Stimulated activated CD4-positive, alpha-beta T cell treated with anti-CD3 and anti-CD28 coated beads, Interleukin-2, amount 100 ng/mL, for 4 hours (primary cell): ENCODE measurements at regions not wholly inside any gene's neighbourhood (a gene's known extent, or its start where the extent isn't known, plus 50 kb on each side); places are given as distances from the start of the nearest gene placed in this dataset.

Experiments
- DNase-seq: peaks from one replicate; pipeline ENCODE4 v3.0.0-alpha.2; 2020; ENCODE audit warnings: low read depth

DNA sequence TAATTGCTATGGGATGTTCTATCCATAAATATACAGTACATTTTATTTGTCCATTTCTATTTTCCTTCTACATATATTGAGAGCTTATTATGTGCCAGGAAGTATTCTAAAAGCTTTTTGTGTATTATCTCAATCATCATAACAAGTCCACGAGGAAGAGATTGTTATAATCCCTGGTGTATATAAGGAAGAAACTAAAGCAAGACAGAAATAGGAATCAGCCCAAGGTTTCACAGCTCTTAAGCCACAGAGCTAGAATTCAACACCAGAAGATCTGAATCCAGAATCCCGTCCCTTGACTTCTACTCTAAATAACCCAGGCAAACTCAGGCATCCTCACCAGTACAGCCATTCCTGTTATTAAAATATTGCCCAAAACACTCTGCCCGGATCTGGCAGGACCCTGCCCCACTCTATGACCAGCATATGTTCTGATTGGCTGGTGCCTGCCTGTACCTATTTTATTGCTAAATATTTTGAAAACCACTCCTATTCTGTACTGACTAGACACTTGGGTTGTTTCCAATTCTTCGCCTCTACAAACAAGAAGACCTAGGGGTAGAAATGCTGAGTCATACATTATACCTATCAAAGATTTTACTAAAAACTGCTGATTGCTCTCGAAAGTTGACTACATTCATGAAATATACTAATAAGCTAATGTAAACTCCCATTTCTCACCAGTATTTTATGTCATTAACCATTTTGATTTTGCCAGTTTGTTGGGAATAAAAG is 297.4 kb downstream of the ENC1 start:
- no peak for DNase-seq

DNA sequence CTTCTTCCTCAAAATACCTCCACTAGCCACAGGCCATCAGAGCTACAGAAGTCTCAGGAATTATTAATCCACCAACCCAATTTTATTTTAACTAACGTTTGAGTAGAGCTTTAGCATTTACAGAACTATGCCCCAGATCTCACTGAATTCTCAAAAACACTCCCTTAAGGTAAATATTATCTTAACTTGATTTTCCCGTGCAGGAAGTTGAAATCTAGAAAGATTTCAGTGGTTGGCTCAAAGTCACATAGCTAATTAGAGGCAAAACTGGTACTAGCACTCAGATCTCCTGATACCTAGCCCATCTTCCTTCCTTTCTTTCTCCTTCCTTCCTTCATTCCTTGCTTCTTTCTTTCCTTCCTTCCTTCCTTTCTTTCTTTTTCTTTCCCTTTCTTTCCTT is 298.3 kb downstream of the ENC1 start:
- DNase-seq, result no peak

DNA sequence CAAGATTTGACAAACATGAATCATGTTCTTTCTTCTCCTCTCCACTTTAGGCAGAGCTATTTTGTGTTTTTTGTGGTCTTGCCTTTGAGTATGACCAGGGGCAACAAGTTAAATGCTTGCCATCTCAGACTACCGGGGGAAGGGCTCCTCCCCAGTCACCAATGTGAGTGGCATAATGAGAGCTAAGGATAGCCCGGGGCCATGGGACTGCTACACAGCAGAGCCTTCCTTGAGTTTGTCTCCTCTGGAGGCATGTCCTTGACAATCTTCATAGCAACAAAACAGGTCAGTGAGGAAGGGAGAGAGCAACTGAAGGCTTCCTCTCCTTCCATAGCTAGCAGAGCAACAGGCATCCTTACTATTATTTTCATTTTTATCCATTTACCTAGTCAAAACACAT is 299.3 kb downstream of the ENC1 start:
- no peak for DNase-seq

DNA sequence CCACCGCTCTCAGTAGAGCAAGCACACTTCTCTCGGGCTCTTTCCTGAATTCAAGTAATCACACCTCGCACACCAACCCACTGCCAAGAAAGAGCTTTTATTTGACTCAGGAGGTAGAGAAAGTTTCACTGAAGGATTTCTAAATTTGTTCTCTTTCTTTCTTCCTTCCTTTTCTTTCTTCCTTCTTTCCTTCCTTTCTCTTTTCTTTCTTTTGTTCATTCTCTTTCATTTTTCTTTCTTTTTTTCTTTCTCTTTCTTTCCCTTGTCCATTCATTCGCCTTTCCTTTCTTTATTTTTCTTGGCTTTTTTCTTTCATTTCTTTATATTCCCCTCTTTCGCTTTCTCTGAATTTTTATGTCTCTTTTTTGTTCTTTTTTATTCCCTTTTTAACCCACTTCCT is 300.1 kb downstream of the ENC1 start:
- no peak for DNase-seq

- no peak for DNase-seq
Measured at GRCh38 chr5:74337984-74338310, 302.6 kb downstream of the ENC1 start.

GRCh38 chr5:74337254-74337983 is 303.1 kb downstream of the ENC1 start:
- DNase-seq, result no peak

DNA sequence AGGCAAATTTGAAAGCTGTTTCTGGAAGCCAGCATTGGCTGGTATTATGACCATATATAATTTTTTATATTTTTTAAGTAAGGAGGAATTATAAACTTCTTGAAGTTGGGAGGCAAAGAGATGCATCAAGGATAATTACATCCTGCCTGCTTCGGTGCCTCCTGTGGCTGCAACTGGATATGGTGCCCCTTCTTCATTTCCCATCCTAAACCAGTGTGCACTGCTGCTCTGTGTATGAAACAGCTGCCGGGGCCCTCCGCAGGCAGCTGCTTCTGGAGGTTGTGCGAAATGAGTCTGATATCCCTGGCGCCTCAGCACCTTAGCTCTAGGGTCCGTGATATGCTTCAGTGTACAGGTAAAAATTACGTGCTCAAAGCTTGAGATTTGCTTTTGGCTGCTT is 304.2 kb downstream of the ENC1 start:
- no peak for DNase-seq

GRCh38 chr5:74334762-74335384 is 305.7 kb downstream of the ENC1 start:
- DNase-seq, result no peak

DNA sequence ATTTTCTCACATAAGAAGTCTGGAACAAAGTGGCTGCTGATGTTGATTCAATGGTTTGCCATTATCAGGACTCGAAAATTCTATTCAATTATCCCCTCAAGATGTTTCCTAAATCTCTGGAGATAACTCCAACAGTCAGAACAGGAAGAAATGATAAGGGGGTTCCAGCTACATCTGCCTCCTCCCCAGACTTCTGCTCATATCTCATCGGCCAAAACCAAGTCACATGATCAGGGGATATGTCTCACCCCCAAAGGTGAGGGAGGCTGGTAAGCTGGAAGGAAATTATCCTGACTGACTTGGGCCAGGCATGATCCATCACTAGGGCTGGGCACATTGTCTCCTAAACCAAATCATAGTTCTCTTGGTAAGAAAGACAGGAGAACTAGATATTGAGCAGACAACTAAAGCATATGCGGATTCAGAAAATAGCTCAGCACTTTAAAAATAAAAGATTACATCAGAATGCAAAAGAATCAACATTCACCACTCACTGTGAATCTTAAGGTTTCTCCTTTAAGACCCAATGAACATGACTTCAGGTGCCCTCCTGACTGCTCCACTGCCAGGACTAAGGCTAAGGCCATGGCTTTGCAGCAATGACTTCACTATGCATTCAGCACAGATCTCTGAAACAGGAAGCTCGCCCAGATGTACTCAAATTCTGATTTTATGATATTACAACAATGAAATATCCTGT is 306.3 kb downstream of the ENC1 start:
- DNase-seq, result no peak

- DNase-seq, result no peak
Measured at GRCh38 chr5:74333430-74333829, 307.1 kb downstream of the ENC1 start.

DNA sequence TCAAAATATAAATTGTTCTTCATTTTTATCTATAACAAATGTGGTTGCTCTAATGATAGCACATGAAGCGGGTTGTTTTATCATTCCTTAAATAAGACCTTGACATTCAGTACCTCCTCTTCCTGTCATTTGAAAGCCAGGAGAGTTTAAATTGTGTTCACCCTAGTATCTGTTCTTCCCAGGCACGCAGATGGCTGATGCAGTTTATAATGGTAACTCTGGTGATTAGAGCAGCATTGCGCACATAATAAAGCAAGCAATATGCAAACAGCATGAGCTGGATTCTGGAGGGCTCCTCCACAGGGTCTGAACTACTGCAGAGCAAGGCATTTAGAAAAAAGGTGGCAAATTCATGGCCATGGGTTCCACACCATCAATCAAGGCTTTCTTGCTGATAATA is 307.8 kb downstream of the ENC1 start:
- DNase-seq, result no peak

- no peak for DNase-seq
Measured at GRCh38 chr5:74332006-74332405, 308.5 kb downstream of the ENC1 start.

- no peak for DNase-seq
Measured at GRCh38 chr5:74328221-74328630, 312.3 kb downstream of the ENC1 start.

GRCh38 chr5:74327339-74327685 is 313.2 kb downstream of the ENC1 start:
- DNase-seq, result no peak

DNA sequence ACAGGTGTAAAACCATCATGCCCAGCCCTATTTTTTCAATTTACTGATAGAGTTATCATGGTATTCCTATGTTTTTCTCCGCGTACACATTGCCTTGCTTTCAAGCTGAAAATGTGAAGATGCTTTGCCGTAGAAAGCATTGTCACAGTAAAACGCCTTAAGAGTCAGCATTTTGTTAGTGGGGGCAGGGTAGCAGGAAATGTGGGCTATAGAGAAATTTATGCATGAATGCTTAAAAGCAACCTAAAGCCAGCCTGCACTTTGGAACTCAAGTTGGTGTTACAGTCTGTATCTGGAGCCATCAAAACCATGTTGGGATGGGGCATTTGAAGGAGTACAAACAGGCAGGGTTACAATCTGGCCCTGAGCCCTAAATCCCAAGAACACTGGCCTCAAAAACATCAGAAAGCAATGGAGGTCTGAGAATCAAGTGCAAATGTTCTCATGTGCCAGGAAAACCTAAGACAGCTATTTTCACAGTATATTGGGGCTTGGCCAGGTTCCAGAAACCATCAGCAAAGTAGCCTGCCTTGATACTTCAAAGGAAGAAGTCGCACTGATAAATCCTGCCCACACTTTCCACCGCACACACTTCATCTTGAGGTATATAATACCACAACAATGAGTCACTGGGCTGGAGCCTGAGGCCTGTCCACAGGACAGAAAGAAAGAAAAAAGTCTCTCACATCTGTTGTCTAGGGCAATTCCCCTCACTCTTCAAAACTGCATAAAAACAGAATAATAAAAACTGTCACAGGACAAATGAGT is 313.8 kb downstream of the ENC1 start:
- DNase-seq, result no peak

- DNase-seq, result no peak
Measured at GRCh38 chr5:74325866-74326265, 314.7 kb downstream of the ENC1 start.

DNA sequence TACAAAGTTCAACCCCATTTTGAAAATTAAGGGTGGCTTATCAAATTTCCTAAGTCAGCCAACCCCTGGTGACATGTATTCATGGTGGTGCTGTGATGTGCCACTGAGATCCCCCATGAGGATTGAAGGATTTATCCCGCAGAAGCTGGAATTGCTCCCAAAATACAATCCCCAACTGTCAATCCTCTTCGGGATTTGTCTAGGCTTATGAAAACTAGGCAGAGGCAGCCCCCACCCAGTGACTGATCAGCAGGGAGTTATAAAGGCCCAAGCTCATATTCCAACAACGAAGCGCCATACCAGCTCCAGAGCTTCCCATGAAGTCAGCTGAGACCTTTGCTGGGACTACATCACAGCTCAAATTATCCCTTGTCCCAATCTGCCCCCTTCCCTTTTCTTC is 316.0 kb downstream of the ENC1 start:
- DNase-seq, result no peak

DNA sequence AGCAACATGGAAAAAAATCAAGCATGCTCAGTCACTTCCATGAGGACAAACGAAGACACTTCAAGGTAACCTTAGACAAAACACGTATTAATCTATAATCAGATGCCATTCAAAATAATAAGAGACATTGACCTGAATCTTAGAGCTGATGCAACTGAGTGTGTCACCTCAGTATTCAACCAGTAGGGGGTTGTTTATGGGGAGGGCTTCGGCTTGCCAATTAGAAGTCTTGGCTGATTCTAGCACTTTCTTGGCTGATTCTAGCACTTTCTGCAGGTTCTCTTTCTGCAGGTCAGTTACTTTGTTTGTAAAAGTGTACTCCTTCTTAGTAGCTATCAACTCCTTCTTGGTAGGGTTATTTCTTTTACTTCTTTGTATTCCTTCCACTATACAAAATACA is 317.6 kb downstream of the ENC1 start:
- no peak for DNase-seq

DNA sequence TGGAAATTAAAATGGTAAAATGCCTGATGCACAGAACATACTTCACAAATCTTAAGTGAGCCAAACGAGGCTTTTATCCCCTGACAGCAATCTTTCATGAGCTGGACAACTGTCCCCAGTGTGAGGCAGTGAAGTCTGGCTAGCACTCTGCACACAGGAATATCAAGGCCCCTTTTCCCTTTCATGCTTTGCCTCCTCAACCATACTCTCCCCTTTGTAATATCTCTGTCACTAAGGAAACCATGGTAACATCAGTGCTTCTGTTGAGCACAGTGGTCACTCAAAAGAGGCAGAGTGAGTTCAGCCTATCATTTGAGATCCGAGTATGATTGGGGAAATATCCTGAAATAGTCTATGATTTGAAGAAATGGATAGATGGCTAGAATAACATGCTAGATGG is 318.3 kb downstream of the ENC1 start:
- no peak for DNase-seq

DNA sequence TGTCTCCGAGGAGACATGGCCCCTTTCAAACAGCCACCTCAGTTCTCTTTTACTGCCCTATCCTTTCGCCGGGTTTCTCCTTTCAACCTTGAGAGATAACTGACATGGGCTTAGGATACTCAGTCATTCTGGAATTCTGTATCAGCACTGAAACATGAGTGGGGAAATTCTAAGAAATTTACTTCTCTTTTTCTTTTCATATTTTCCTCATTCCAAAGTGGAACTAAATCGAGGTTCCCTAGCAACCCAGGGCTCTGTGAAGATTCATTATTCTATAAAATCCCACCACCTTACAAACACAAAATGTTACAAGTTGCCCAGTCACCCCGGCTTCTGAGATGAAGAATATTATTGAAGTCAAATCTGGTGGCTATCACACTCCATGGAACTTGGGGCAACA is 319.2 kb downstream of the ENC1 start:
- DNase-seq, result no peak

DNA sequence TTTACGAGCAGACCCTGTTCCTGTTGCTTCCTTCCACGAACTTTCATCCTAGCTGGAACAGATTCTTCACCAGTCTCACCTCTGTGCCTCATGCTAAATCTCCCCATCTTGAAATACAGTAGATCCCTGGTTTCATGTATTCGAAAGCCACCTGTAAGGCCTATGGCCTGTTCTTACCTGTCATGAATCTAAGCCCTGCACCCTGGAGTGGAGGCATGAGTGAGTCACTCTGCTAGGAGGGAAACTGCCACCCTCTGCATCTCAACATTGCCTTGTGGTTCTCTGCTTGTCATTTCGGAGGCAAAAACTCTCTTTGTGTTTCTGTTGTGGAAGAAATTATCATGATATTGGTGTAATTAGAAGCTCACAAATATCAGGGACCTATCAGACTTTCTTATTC is 320.0 kb downstream of the ENC1 start:
- DNase-seq, result no peak

- no peak for DNase-seq
Measured at GRCh38 chr5:74319076-74319475, 321.5 kb downstream of the ENC1 start.
